ENCODE measurements at regions not wholly inside any gene's neighbourhood (a gene's known extent, or its start where the extent isn't known, plus 50 kb on each side); places are given as distances from the start of the nearest gene placed in this dataset.

DNA sequence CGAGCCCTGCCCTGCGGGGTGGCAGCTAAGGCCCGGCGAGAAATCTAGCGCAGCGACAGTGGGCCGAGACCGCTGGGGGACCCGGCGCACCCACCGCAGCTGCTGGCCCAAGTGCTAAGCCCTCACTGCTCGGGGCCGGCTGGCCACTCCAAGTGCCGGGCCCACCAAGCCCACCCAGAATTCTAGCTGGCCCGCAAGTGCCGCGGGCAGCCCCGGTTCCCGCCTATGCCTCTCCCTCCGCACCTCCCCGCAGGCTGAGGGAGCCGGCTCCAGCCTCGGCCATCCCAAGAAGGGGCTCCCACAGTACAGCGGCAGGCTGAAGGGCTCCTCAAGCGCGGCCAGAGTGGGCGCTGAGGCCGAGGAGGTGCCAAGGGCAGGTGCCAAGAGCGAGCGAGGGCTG, 55.2 kb upstream of the RND3 start:
- Histone ChIP-seq H3K27ac (ENCODE audit: insufficient read depth, low read length, poor library complexity, severe bottlenecking) (no peak overlapping the region), H3K9me3 (ENCODE audit: control insufficient read depth, low read length) (no peaks in the 10 kb centered on the region), H3K4me3 (ENCODE audit: insufficient read depth, low read depth, low read length, poor library complexity, severe bottlenecking) (no peak overlapping the region), H3K36me3 (ENCODE audit: control insufficient read depth, insufficient read depth, low read length) (no peaks in the 10 kb centered on the region), H3K4me1 (ENCODE audit: control insufficient read depth, insufficient read depth, low read length, poor library complexity, severe bottlenecking) (no peaks in the 10 kb centered on the region), H3K27me3 (replicated peaks; ENCODE audit: control insufficient read depth, insufficient read depth, low read length, poor library complexity, severe bottlenecking) (no peaks in the 10 kb centered on the region)
- DNase-seq = no peak

DNA sequence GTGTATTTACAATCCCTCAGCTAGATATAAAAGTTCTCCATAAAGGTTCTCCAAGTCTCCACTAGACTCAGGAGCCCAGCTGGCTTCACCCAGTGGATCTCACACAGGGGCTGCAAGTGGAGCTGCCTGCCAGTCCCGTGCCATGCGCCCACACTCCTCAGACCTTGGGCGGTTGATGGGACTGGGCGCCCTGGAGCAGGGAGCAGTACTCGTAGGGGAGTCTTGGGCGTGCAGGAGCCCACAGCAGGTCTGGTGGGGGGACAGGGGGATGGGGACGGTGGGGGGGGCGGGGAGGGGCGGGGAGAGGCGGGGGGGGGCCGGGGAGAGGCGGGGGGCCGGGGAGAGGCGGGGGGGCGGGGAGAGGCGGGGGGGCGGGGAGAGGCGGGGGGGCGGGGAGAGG, 54.7 kb upstream of the RND3 start:
- Histone ChIP-seq H3K4me1 (ENCODE audit: control insufficient read depth, insufficient read depth, low read length, poor library complexity, severe bottlenecking) (no peaks in the 10 kb centered on the region), H3K27ac (ENCODE audit: insufficient read depth, low read length, poor library complexity, severe bottlenecking) (no peak overlapping the region), H3K4me3 (ENCODE audit: insufficient read depth, low read depth, low read length, poor library complexity, severe bottlenecking) (no peak overlapping the region), H3K9me3 (ENCODE audit: control insufficient read depth, low read length) (no peaks in the 10 kb centered on the region), H3K27me3 (replicated peaks; ENCODE audit: control insufficient read depth, insufficient read depth, low read length, poor library complexity, severe bottlenecking) (no peaks in the 10 kb centered on the region), H3K36me3 (ENCODE audit: control insufficient read depth, insufficient read depth, low read length) (no peaks in the 10 kb centered on the region)
- no peak for DNase-seq

DNA sequence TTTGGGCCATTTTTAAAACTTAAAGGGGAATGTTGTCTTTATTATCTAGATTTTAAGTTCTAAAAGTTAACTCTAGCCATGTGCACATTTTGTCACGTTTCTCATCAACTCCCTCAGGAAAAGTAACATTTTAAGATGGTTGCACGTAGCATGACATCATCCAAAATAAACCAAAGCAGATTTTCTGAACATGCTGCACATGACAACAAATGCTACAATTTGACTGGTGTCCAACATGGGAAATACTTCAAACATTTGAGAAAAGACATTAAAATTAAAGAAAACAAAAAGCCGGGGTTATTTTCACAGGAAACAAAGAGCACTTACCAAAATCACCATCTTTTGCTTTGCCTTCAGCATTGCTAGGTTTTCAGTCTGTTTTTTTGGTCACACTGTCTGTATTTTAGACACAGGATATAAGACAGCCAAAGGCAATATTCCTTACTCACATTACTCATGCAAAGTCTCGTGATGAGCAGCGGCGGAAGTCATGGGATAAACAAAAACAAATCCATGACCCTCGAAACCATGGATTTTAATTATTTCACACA, 51.3 kb upstream of the RND3 start:
- Histone ChIP-seq H3K9me3 (ENCODE audit: control insufficient read depth, low read length) (no peaks in the 10 kb centered on the region), H3K27me3 (replicated peaks; ENCODE audit: control insufficient read depth, insufficient read depth, low read length, poor library complexity, severe bottlenecking) (no peaks in the 10 kb centered on the region), H3K27ac (ENCODE audit: insufficient read depth, low read length, poor library complexity, severe bottlenecking) (no peak overlapping the region), H3K36me3 (ENCODE audit: control insufficient read depth, insufficient read depth, low read length) (no peaks in the 10 kb centered on the region), H3K4me3 (ENCODE audit: insufficient read depth, low read depth, low read length, poor library complexity, severe bottlenecking) (no peak overlapping the region), H3K4me1 (ENCODE audit: control insufficient read depth, insufficient read depth, low read length, poor library complexity, severe bottlenecking) (no peaks in the 10 kb centered on the region)
- no peak for DNase-seq

Data from effector memory CD4-positive, alpha-beta T cell (primary cell).